Stomach (tissue), 8 donors: ENCODE measurements at regions not wholly inside any gene's neighbourhood (a gene's known extent, or its start where the extent isn't known, plus 50 kb on each side); places are given as distances from the start of the nearest gene placed in this dataset.

Experiments used
- DNase-seq, 2 donors: peaks; one replicate each; pipeline versions ENCODE4 v3.0.0 to v3.0.0-alpha.2; 2013 to 2019
- H3K27ac ChIP-seq, 5 donors: fragments of 200-600 bp in 4 of 5; sonication (generic) in 4 of 5; one replicate each; pipeline ENCODE4 v1.5.1; 2013 to 2019; ENCODE audit warnings: mild to moderate bottlenecking in 1 of 5, moderate library complexity in 1 of 5
- H3K27me3 ChIP-seq, 3 donors: fragments of 200-600 bp; sonication (generic); one replicate each; pipeline ENCODE4 v1.5.1; 2017 to 2019; ENCODE audit warnings: mixed run types in 1 of 3
- H3K36me3 ChIP-seq, 4 donors: fragments of 200-600 bp; sonication (generic); 1 replicate in 3 of 4; 2 replicates in 1 of 4; pipeline ENCODE4 v1.5.1; 2016 to 2019
- H3K4me1 ChIP-seq, 4 donors: fragments of 200-600 bp; sonication (generic); one replicate each; pipeline ENCODE4 v1.5.1; 2016 to 2019
- H3K4me3 ChIP-seq, 4 donors: fragments of 200-600 bp; sonication (generic) in 3 of 4; one replicate each; pipeline ENCODE4 v1.5.1; 2016 to 2019; ENCODE audit warnings: mild to moderate bottlenecking in 1 of 4
- H3K9me3 ChIP-seq, 4 donors: fragments of 200-600 bp; sonication (generic); one replicate each; pipeline ENCODE4 v1.5.1; 2016 to 2019
- EP300 ChIP-seq: sonication (generic); formaldehyde crosslinking; IDR thresholded peaks from one replicate; pipeline ENCODE4 v1.6.1; 2017; ENCODE audit warnings: antibody characterized with exemption
- POLR2A ChIP-seq, 4 donors: fragments of 450-650 bp; IDR thresholded peaks; one replicate each; pipeline ENCODE4 v1.6.1; 2016; ENCODE audit warnings: antibody characterized with exemption in 4 of 4, control low read depth in 2 of 4, mild to moderate bottlenecking in 1 of 4, moderate library complexity in 1 of 4
- POLR2AphosphoS5 ChIP-seq, 3 donors: sonication (generic); formaldehyde crosslinking; IDR thresholded peaks; one replicate each; pipeline ENCODE4 v1.6.1; 2016; ENCODE audit warnings: antibody characterized with exemption in 3 of 3
- WGBS, 5 donors: extraction: QIAGEN DNeasy Blood & Tissue Kit in 3 of 5; methylation state at CpG; one replicate each; pipeline versions ENCODE4 v1.1.5 to v1.1.7; 2013 to 2018; 5-methylcytosine and 5-hydroxymethylcytosine counted together
- intact Hi-C: fragments of 100-400 bp; cut with DNase I; formaldehyde crosslinking; loops from one replicate; pipeline ENCODE4 v1.15.1; 2023; ENCODE audit warnings: low total_unique reads
- TF ChIP-seq, protein P1 (sequence below), 7 experiments: fragments of 450-650 bp in 4 of 7; fragments of 200-600 bp in 3 of 7; sonication (generic) in 3 of 7; IDR thresholded peaks; one replicate each; pipeline ENCODE4 v1.5.1; 2016 to 2019; ENCODE audit warnings: antibody characterized with exemption in 7 of 7, control low read depth in 2 of 7, mild to moderate bottlenecking in 1 of 7
- donor health status: healthy with polysubstance abuse.
- donor health status: Bipolar disorder and iron deficiency.
- donor health status: healthy.

DNA sequence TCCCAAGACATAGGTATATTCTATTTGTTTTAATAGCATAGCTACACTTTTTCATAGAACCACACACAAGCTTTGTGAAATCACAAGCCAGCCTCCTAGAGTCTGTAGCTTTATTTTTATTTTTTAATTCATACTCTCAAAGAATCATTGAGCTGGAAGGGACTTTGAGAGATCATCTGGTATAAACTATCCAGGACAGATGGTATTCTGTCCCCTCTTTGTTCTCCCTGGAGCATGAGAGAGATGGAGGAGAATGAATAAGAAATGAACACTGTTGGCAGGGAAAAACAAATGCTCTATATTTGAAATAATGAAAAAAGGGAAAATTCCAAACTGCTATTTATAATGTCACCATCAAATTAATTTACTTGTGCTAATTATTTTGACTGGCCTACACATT, 338.7 kb upstream of the IL12A start:
- no peak overlapping the region for H3K4me3 ChIP-seq
- no peaks in the 10 kb centered on the region for H3K27me3 ChIP-seq
- DNase-seq: no peak
- H3K9me3 ChIP-seq: no peaks in the 10 kb centered on the region
- H3K4me1 ChIP-seq: no peaks in the 10 kb centered on the region
- H3K27ac ChIP-seq: no peak overlapping the region
- no peaks in the 10 kb centered on the region for H3K36me3 ChIP-seq
- intact Hi-C loops: no loop called here
- TF ChIP-seq, protein P1, sequence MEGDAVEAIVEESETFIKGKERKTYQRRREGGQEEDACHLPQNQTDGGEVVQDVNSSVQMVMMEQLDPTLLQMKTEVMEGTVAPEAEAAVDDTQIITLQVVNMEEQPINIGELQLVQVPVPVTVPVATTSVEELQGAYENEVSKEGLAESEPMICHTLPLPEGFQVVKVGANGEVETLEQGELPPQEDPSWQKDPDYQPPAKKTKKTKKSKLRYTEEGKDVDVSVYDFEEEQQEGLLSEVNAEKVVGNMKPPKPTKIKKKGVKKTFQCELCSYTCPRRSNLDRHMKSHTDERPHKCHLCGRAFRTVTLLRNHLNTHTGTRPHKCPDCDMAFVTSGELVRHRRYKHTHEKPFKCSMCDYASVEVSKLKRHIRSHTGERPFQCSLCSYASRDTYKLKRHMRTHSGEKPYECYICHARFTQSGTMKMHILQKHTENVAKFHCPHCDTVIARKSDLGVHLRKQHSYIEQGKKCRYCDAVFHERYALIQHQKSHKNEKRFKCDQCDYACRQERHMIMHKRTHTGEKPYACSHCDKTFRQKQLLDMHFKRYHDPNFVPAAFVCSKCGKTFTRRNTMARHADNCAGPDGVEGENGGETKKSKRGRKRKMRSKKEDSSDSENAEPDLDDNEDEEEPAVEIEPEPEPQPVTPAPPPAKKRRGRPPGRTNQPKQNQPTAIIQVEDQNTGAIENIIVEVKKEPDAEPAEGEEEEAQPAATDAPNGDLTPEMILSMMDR (IDR thresholded peaks at IDR 0.05): no peak
- no peak for TF ChIP-seq POLR2AphosphoS5 (IDR thresholded peaks at IDR 0.05)
- no peak for TF ChIP-seq EP300
- TF ChIP-seq POLR2A (IDR thresholded peaks at IDR 0.05): no peak

DNA sequence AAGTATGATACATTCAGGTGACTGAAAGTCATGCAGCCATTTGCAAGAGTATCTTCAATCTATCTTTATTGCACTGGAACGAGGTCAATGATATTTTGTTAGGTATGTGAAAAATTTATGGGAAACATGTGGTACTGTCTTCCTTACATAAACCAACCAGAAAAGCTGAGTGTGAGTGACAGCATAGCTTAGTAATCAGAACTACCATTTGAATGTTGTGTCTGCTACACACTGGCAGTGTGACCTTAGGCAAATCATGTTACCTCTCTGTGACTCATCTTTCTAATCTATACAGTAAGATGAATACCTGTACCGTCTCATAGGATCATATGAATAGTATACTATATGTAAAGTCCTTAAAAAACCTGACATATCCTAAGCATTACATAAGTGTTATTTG, 337.9 kb upstream of the IL12A start:
- H3K9me3 ChIP-seq: no peaks in the 10 kb centered on the region
- H3K27me3 ChIP-seq: no peaks in the 10 kb centered on the region
- H3K36me3 ChIP-seq: no peaks in the 10 kb centered on the region
- intact Hi-C loops: no loop called here
- no peak for DNase-seq
- TF ChIP-seq POLR2AphosphoS5 (IDR thresholded peaks at IDR 0.05): no peak
- TF ChIP-seq EP300: no peak
- TF ChIP-seq, protein P1 (IDR thresholded peaks at IDR 0.05): no peak
- no peak for TF ChIP-seq POLR2A (IDR thresholded peaks at IDR 0.05)
- 52 to 70% (median 65%) methylated on average over 2 of the region's 2 CpGs for WGBS, 5 donors
- no peak overlapping the region for H3K4me3 ChIP-seq
- H3K4me1 ChIP-seq: no peaks in the 10 kb centered on the region
- H3K27ac ChIP-seq: no peak overlapping the region

DNA sequence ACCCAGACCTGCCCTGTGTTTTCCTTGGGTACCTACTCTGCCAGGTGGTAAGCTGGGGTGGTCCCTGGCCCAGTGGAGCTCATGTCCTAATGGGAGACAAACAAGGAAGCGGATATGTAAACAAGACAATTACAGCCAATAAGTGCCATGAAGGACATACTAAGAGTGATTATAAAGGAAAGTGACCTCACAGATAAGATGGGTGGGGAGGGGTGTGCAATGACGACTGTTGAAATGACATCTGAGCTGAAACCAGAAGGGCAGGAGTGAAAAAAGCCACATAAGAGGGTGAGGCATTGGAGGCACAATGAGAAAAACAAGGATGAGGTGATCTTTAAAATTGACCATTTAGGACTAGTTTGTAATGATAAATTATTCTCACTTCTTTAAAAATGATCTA, 336.2 kb upstream of the IL12A start:
- 46 to 54% (median 51%) methylated on average over 2 of the region's 2 CpGs for whole genome bisulfite sequencing, 5 donors
- TF ChIP-seq, protein P1 (IDR thresholded peaks at IDR 0.05): no peak
- TF ChIP-seq POLR2A (IDR thresholded peaks at IDR 0.05) (no peak), POLR2AphosphoS5 (IDR thresholded peaks at IDR 0.05) (no peak), EP300 (no peak)
- Histone ChIP-seq H3K27ac (no peak overlapping the region), H3K36me3 (no peaks in the 10 kb centered on the region), H3K27me3 (no peaks in the 10 kb centered on the region), H3K4me3 (no peak overlapping the region), H3K9me3 (no peaks in the 10 kb centered on the region), H3K4me1 (no peaks in the 10 kb centered on the region)
- no peak for DNase-seq
- intact Hi-C loops: no loop called here

DNA sequence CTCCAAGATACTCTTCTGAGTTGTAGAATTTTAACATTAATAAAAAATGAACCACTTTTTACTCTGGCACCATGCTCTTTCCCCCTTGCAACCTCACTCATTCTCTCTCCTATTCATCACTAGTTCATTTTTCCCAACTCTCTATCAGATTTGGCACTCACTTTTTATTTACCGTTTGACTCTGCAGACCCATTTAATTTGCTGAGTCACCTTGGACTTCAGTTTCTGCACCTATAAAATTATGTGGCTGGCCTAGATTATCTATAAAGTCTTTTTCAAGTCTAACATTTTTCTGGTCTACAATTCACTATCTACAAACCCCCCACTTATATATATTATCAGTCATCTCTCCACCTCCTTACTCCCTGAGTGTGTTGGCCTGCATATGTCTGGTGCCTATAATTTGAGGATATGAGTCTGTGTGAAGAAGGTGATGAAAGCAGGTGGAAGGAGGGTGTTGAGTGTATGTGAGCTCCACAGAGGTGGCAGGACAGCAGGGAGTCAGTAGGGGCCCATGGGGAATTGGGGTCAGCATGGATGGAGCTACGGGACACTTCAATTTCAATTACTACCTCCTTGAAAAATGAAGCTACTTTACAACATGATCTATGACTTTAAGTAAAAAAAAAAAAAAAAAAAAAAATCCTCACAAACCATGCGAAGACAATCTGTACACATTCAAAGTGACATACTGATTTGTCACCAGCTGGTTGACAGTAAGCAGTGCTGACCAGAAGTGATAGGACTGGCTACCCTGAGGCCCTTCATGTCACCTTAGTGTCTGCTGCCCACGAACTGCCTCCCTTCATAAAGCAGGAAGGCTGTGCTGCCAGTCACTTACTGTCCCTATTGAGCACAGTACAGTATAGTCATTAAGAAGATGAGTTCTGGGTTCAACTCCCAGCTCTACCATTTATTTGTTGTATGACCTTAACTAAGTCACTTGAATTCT, 334.2 kb upstream of the IL12A start:
- WGBS, 5 donors: 60 to 73% (median 68%) methylated on average over 4 of the region's 4 CpGs
- intact Hi-C loops: no loop called here
- Histone ChIP-seq H3K4me3 (no peak overlapping the region), H3K4me1 (no peaks in the 10 kb centered on the region), H3K9me3 (no peaks in the 10 kb centered on the region), H3K27me3 (no peaks in the 10 kb centered on the region), H3K27ac (no peak overlapping the region), H3K36me3 (no peaks in the 10 kb centered on the region)
- TF ChIP-seq POLR2A (IDR thresholded peaks at IDR 0.05): no peak
- no peak for TF ChIP-seq POLR2AphosphoS5 (IDR thresholded peaks at IDR 0.05)
- TF ChIP-seq, protein P1 (IDR thresholded peaks at IDR 0.05): no peak
- no peak for TF ChIP-seq EP300
- DNase-seq: no peak
